ENCODE measurements at regions not wholly inside any gene's neighbourhood (a gene's known extent, or its start where the extent isn't known, plus 50 kb on each side); places are given as distances from the start of the nearest gene placed in this dataset.

DNA sequence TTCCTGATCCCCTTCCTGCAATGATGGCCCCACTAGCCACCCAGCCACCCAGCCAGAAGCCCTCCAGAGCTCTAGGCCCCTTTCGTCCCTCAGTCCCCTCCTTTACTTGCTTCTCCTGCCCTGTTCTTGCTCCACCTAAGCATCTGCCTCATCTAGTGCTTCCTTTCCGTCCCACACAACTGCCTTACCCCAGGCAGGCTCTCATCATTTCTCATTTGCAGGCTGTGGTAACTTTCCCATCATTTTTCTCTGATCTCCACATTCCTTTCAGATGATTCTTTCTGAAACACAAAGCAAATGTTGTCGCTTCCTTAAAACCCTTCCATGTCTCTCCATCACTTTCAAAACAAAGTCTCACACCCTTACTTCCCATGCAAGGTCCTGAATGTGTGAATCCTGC lies 459.8 kb downstream of the METTL4 start:
- FAIRE-seq: no peak
- TF ChIP-seq, protein P1, sequence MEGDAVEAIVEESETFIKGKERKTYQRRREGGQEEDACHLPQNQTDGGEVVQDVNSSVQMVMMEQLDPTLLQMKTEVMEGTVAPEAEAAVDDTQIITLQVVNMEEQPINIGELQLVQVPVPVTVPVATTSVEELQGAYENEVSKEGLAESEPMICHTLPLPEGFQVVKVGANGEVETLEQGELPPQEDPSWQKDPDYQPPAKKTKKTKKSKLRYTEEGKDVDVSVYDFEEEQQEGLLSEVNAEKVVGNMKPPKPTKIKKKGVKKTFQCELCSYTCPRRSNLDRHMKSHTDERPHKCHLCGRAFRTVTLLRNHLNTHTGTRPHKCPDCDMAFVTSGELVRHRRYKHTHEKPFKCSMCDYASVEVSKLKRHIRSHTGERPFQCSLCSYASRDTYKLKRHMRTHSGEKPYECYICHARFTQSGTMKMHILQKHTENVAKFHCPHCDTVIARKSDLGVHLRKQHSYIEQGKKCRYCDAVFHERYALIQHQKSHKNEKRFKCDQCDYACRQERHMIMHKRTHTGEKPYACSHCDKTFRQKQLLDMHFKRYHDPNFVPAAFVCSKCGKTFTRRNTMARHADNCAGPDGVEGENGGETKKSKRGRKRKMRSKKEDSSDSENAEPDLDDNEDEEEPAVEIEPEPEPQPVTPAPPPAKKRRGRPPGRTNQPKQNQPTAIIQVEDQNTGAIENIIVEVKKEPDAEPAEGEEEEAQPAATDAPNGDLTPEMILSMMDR (IDR thresholded peaks at IDR 0.05; ENCODE audit: insufficient read depth, low read length, severe bottlenecking): no peak
- Histone ChIP-seq H3K27me3 (ENCODE audit: control insufficient read depth, insufficient read depth, low read length) (no peaks in the 10 kb centered on the region), H3K4me3 (ENCODE audit: low read depth, low read length) (no peak overlapping the region), H3K36me3 (ENCODE audit: control insufficient read depth, insufficient read depth, low read length) (no peaks in the 10 kb centered on the region)
- DNase-seq (ENCODE audit: low read depth): peak; percentile 52

DNA sequence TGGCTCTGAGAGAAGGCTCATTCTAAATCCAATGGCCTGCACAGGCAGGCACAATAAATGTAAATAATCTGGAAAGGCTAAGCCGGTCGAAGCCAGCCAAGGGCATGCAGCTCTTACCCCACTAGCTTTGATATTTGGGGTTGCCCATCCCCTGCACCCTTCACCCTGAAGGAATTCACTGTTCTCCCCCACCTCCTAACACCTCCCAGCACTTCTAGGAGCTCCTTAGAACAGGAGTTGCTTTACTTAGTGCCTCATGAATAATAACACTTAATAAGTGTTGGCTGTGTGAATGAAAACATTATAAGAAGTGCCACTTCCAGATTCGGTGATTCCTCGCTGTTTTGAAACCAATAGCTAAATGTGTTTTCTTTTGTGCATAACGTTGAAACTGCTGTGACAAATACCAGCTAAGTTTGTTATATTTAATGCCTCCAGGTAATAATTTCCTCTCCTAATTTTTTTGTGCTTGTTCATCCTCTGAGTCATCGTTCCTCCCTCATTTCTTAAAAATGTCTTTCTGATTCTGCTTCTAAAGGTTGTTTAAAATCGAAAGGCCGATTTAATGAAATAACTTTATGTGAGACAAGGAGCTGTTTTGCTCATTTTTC lies 458.8 kb downstream of the METTL4 start:
- no peaks in the 10 kb centered on the region for H3K36me3 ChIP-seq (ENCODE audit: control insufficient read depth, insufficient read depth, low read length)
- TF ChIP-seq, protein P1 (IDR thresholded peaks at IDR 0.05; ENCODE audit: insufficient read depth, low read length, severe bottlenecking): no peak
- DNase-seq (ENCODE audit: low read depth) (peak; percentile 78), FAIRE-seq (no peak)
- no peaks in the 10 kb centered on the region for H3K27me3 ChIP-seq (ENCODE audit: control insufficient read depth, insufficient read depth, low read length)
- no peak overlapping the region for H3K4me3 ChIP-seq (ENCODE audit: low read depth, low read length)

DNA sequence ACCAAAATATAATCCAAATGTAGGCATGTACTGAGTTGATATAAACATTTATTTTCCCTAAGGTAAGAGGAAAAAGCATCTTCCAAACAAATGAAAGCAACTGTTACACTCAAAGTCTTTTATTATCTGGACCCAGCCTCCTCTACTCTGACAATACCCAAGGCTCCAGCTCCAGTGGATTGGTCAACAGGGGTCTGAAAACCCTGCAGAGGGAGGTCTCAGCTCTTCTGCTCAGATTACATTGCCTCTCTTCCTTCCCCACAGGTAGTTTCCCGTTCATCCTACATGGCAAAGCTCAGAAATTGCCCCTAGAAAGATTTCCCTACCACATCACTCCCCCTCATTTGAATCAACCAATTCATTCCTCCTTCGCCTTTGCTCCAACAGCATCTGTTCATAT lies 457.0 kb downstream of the METTL4 start:
- TF ChIP-seq, protein P1 (IDR thresholded peaks at IDR 0.05; ENCODE audit: insufficient read depth, low read length, severe bottlenecking): no peak
- H3K27me3 ChIP-seq (ENCODE audit: control insufficient read depth, insufficient read depth, low read length): no peaks in the 10 kb centered on the region
- H3K4me3 ChIP-seq (ENCODE audit: low read depth, low read length): no peak overlapping the region
- FAIRE-seq: no peak
- H3K36me3 ChIP-seq (ENCODE audit: control insufficient read depth, insufficient read depth, low read length): no peaks in the 10 kb centered on the region
- no peak for DNase-seq (ENCODE audit: low read depth)

DNA sequence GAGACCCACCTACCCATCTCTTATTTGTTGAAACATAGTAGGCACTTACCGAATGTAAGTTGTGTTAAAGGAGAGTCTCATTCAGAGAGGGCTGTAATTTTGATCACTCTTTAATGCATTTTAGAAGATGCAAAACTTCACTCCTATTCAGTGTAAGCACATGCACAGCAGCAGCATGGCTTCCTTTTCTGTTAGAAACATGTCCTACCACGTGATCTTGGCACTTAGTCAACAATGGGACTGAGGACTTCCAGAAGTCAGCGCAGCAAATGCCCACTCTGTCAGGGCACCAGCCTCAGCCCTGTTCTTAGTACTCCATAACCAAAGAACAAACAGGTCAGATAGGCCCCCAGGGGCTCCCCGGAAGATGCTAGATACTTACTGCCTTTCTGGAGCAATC lies 456.5 kb downstream of the METTL4 start:
- DNase-seq (ENCODE audit: low read depth) (no peak), FAIRE-seq (no peak)
- no peaks in the 10 kb centered on the region for H3K36me3 ChIP-seq (ENCODE audit: control insufficient read depth, insufficient read depth, low read length)
- H3K4me3 ChIP-seq (ENCODE audit: low read depth, low read length): no peak overlapping the region
- TF ChIP-seq, protein P1 (IDR thresholded peaks at IDR 0.05; ENCODE audit: insufficient read depth, low read length, severe bottlenecking): no peak
- no peaks in the 10 kb centered on the region for H3K27me3 ChIP-seq (ENCODE audit: control insufficient read depth, insufficient read depth, low read length)

DNA sequence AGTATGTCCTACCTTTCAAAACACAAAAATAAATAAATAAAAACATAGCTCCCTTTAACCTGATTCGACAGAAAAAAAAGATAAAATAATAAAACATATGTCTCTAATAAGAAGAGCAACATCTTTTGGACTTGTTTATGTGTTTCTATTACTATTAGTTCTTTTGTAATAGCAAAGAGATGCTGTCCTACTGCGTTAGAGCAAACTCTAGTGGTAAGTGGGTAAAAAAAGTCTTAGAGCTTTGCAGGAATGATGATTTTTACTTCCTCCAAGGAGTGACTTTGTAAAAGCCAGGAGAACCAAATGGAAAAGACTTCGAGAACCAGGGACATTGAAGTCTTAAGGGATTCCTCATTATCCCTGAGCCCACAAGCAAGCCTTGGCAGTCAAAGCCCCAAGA lies 450.1 kb downstream of the METTL4 start:
- H3K36me3 ChIP-seq (ENCODE audit: control insufficient read depth, insufficient read depth, low read length): no peaks in the 10 kb centered on the region
- no peaks in the 10 kb centered on the region for H3K27me3 ChIP-seq (ENCODE audit: control insufficient read depth, insufficient read depth, low read length)
- FAIRE-seq (no peak), DNase-seq (ENCODE audit: low read depth) (no peak)
- TF ChIP-seq, protein P1 (IDR thresholded peaks at IDR 0.05; ENCODE audit: insufficient read depth, low read length, severe bottlenecking): no peak
- H3K4me3 ChIP-seq (ENCODE audit: low read depth, low read length): no peak overlapping the region

DNA sequence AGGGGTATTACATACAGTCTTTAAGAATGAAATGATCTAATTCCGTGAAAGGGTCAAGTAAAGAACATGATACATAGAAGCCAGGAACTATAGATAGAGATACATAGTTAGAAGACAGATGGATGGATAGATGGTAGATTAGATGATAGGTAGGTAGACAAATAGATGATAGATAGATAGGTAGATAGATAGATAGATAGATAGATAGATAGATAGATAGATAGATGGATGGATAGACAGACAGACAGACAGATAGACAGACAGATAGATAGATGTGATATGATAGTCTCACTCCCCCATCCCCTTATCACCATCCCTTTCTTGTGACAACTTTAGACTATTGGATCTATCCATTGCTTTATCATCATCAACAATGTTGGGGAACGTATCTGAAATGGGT lies 448.2 kb downstream of the METTL4 start:
- no peak for FAIRE-seq
- DNase-seq (ENCODE audit: low read depth): no peak
- Histone ChIP-seq H3K27me3 (ENCODE audit: control insufficient read depth, insufficient read depth, low read length) (no peaks in the 10 kb centered on the region), H3K36me3 (ENCODE audit: control insufficient read depth, insufficient read depth, low read length) (no peaks in the 10 kb centered on the region), H3K4me3 (ENCODE audit: low read depth, low read length) (no peak overlapping the region)
- TF ChIP-seq, protein P1 (IDR thresholded peaks at IDR 0.05; ENCODE audit: insufficient read depth, low read length, severe bottlenecking): no peak

Measured in bronchial epithelial cell (primary cell).